ENCODE measurements at regions not wholly inside any gene's neighbourhood (a gene's known extent, or its start where the extent isn't known, plus 50 kb on each side); places are given as distances from the start of the nearest gene placed in this dataset.
"Not testable (repeated sequence)": the region's sequence is repeated elsewhere in the genome, so short reads cannot be mapped to it uniquely, and the experiment has no call there.

DNA sequence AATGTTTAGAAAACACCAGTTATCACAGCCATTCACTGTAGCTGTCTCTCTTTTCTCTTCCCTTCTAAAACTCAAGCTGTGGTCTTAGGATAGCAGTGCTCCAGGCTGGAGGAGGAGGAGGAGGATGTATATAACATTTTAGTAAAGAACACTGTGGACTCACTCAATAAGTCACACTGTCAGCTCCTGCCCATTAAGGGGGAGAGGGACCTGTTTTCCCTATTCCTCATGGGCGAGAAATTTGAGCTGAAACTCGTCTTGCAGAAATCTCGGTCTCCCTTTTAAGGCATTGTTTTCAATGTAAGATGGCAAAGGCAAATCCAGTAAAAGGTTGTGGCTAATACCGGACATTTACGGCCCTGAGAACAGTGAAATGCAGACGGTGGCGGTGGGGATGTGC lies 114.8 kb upstream of the ZNF236 start:
- no peak for DNase-seq (ENCODE audit: low read depth)
- Histone ChIP-seq H3K36me3 (ENCODE audit: control insufficient read depth, insufficient read depth, low read length) (no peaks in the 10 kb centered on the region), H3K4me3 (ENCODE audit: low read depth, low read length) (no peak overlapping the region), H3K27me3 (ENCODE audit: control insufficient read depth, insufficient read depth, low read length) (no peaks in the 10 kb centered on the region)
- CTCF ChIA-PET, result interaction anchor here (1.2 to 3.6 kb wide), 2 partner anchors 28 to 309 kb away, joined by 3 to 70 read pairs; no protein-coding TSS in a partner anchor
- TF ChIP-seq, protein P1, sequence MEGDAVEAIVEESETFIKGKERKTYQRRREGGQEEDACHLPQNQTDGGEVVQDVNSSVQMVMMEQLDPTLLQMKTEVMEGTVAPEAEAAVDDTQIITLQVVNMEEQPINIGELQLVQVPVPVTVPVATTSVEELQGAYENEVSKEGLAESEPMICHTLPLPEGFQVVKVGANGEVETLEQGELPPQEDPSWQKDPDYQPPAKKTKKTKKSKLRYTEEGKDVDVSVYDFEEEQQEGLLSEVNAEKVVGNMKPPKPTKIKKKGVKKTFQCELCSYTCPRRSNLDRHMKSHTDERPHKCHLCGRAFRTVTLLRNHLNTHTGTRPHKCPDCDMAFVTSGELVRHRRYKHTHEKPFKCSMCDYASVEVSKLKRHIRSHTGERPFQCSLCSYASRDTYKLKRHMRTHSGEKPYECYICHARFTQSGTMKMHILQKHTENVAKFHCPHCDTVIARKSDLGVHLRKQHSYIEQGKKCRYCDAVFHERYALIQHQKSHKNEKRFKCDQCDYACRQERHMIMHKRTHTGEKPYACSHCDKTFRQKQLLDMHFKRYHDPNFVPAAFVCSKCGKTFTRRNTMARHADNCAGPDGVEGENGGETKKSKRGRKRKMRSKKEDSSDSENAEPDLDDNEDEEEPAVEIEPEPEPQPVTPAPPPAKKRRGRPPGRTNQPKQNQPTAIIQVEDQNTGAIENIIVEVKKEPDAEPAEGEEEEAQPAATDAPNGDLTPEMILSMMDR (IDR thresholded peaks at IDR 0.05; ENCODE audit: insufficient read depth, low read depth, low read length), result no peak
- POLR2A ChIA-PET, result interaction anchor here (0.6 kb wide), 1 partner anchor 1461 kb away, joined by 3 read pairs; no protein-coding TSS in a partner anchor

DNA sequence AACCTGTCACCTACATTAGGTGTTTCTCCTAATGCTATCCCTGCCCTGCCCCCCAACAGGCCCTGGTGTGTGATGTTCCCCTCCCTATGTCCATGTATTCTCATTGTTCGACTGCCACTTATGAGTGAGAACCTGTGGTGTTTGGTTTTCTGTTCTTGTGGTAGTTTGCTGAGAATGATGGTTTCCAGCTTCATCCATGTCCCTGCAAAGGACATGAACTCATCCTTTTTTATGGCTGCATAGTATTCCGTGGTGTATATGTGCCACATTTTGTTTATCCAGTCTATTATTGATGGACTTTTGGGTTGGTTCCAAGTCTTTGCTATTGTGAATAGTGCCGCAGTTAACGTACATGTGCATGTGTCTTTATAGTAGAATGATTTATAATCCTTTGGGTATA lies 117.8 kb upstream of the ZNF236 start:
- H3K4me3 ChIP-seq (ENCODE audit: low read depth, low read length); CTCF ChIA-PET; POLR2A ChIA-PET; H3K27me3 ChIP-seq (ENCODE audit: control insufficient read depth, insufficient read depth, low read length); DNase-seq (ENCODE audit: low read depth); H3K36me3 ChIP-seq (ENCODE audit: control insufficient read depth, insufficient read depth, low read length): not testable (repeated sequence)

DNA sequence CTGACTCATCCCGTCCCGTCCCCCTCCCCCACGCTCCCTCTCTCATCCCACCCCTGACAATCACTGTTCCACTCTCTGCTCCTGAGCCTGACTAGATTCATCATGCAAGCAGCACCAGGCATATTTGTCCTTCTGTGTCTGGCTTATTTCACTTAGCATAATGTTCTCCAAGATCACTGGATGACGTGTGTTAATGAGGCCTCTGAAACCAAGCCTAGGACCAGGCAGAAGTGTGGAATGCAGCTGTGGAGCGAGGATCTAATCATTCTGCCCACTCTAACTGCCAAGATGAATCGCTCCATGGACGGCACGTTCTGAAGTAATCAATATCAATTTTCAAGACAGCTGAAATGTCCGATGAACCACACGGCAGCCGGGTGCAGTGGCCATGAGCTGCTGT lies 122.4 kb upstream of the ZNF236 start:
- no peak overlapping the region for H3K4me3 ChIP-seq (ENCODE audit: low read depth, low read length)
- CTCF ChIA-PET, result interaction anchor here (4.3 kb wide), 1 partner anchor 10 kb away, joined by 29 read pairs; no protein-coding TSS in a partner anchor
- POLR2A ChIA-PET, result no interaction called here
- H3K36me3 ChIP-seq (ENCODE audit: control insufficient read depth, insufficient read depth, low read length), result no peaks in the 10 kb centered on the region
- TF ChIP-seq, protein P1 (IDR thresholded peaks at IDR 0.05; ENCODE audit: insufficient read depth, low read depth, low read length), result no peak
- H3K27me3 ChIP-seq (ENCODE audit: control insufficient read depth, insufficient read depth, low read length), result no peaks in the 10 kb centered on the region
- no peak for DNase-seq (ENCODE audit: low read depth)

DNA sequence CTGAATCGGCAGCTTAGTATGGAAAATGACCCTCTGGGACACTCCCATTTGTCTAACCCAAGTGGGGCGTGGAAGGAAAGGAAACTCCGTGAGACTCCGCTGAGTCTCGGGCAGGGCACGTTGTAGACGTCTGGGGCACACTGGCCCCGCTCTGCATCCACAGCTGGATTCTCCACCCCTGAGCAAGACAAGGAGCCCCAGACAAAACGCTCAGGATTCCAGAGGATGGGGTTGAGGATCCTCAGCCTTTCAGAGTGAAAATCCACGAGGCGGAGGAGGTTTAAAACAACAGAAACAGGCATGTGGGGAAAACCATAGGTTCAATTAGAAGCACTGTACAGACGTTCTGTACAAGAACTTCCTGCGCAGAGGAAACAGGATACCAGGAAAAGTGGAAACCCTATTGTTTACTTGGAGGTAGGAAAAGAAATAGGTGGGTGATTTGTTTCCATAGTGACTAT lies 124.9 kb upstream of the ZNF236 start:
- CTCF ChIA-PET, result interaction anchor here (0.9 kb wide), 1 partner anchor 297 kb away, joined by 3 read pairs; no protein-coding TSS in a partner anchor
- Histone ChIP-seq H3K36me3 (ENCODE audit: control insufficient read depth, insufficient read depth, low read length) (no peaks in the 10 kb centered on the region), H3K4me3 (ENCODE audit: low read depth, low read length) (peak overlapping the region; percentile 4; the same call in 1 of the 2 replicates), H3K27me3 (ENCODE audit: control insufficient read depth, insufficient read depth, low read length) (no peaks in the 10 kb centered on the region)
- no peak for DNase-seq (ENCODE audit: low read depth)
- POLR2A ChIA-PET, result no interaction called here
- TF ChIP-seq, protein P1 (IDR thresholded peaks at IDR 0.05; ENCODE audit: insufficient read depth, low read depth, low read length), result no peak

DNA sequence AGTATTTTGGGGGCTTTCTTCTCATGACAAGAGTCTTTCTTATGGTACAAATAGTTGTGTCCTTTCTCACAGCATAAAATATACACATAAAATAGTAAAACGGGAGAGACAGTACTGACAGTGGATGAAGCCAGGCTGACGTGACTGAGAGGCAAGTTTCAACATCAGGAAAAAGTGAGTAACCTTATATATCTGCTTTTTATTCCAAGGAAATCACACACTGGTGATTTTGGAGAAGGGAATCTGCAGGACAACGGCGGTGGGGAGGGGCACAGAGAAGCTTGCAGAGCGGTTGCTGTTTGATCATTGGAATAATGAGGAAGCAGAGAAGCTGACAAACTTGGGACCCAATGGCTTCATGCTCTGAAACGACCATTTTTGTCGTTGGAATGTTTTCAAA lies 130.6 kb upstream of the ZNF236 start:
- TF ChIP-seq, protein P1 (IDR thresholded peaks at IDR 0.05; ENCODE audit: insufficient read depth, low read depth, low read length), result no peak
- ChIA-PET POLR2A (no interaction called here), CTCF (interaction anchor here (1.0 kb wide), 1 partner anchor 10 kb away, joined by 3 read pairs; no protein-coding TSS in a partner anchor)
- Histone ChIP-seq H3K36me3 (ENCODE audit: control insufficient read depth, insufficient read depth, low read length) (no peaks in the 10 kb centered on the region), H3K4me3 (ENCODE audit: low read depth, low read length) (no peak overlapping the region), H3K27me3 (ENCODE audit: control insufficient read depth, insufficient read depth, low read length) (peaks cover 9% of the 10 kb centered on the region)
- peak; percentile 39 for DNase-seq (ENCODE audit: low read depth)

Data from BJ (cell line).